IPS-18c (cell line): ENCODE measurements at regions not wholly inside any gene's neighbourhood (a gene's known extent, or its start where the extent isn't known, plus 50 kb on each side); places are given as distances from the start of the nearest gene placed in this dataset.
"Not testable (repeated sequence)": the region's sequence is repeated elsewhere in the genome, so short reads cannot be mapped to it uniquely, and the experiment has no call there.

Experiments
- H3K4me3 ChIP-seq: 2 replicates; pipeline ENCODE4 v1.7.0; 2013; ENCODE audit warnings: low read depth, mild to moderate bottlenecking, low read length, moderate library complexity; ENCODE audit not compliant: insufficient read depth
- H3K9me3 ChIP-seq: one replicate; pipeline ENCODE4 v1.6.1; 2013; ENCODE audit warnings: mild to moderate bottlenecking, low read length, moderate library complexity; ENCODE audit not compliant: control insufficient read depth, insufficient read depth

GRCh38 chr7:29619111-29619510 lies 55.5 kb downstream of the PRR15 start:
- Histone ChIP-seq H3K4me3 (no peak overlapping the region), H3K9me3 (no peaks in the 10 kb centered on the region)

GRCh38 chr7:29619848-29620555 lies 56.4 kb downstream of the PRR15 start:
- Histone ChIP-seq H3K4me3 (no peak overlapping the region), H3K9me3 (no peaks in the 10 kb centered on the region)

- H3K9me3 ChIP-seq = no peaks in the 10 kb centered on the region
- H3K4me3 ChIP-seq = no peak overlapping the region
Observed at GRCh38 chr7:29620556-29620930, 56.9 kb downstream of the PRR15 start.

- H3K4me3 ChIP-seq = no peak overlapping the region
Observed at GRCh38 chr7:29622335-29623265, 59.0 kb downstream of the PRR15 start.

GRCh38 chr7:29623973-29624372 lies 60.3 kb downstream of the PRR15 start:
- Histone ChIP-seq H3K9me3 (no peaks in the 10 kb centered on the region), H3K4me3 (no peak overlapping the region)

More at GRCh38 chr7:29622335-29623265, 59.0 kb downstream of the PRR15 start:
- H3K9me3 ChIP-seq = no peaks in the 10 kb centered on the region

- H3K4me3 ChIP-seq = no peak overlapping the region
Observed at GRCh38 chr7:29626730-29627129, 63.1 kb downstream of the PRR15 start.

GRCh38 chr7:29627631-29628030 lies 64.0 kb downstream of the PRR15 start:
- H3K9me3 ChIP-seq = no peaks in the 10 kb centered on the region

More at GRCh38 chr7:29626730-29627129, 63.1 kb downstream of the PRR15 start:
- H3K9me3 ChIP-seq = no peaks in the 10 kb centered on the region

GRCh38 chr7:29629507-29629906 lies 65.9 kb downstream of the PRR15 start:
- Histone ChIP-seq H3K9me3 (no peaks in the 10 kb centered on the region), H3K4me3 (no peak overlapping the region)

More at GRCh38 chr7:29627631-29628030, 64.0 kb downstream of the PRR15 start:
- no peak overlapping the region for H3K4me3 ChIP-seq

- H3K9me3 ChIP-seq, H3K4me3 ChIP-seq: not testable (repeated sequence)
Observed at GRCh38 chr7:29635067-29636008, 71.7 kb downstream of the PRR15 start.

- Histone ChIP-seq H3K4me3 (no peak overlapping the region), H3K9me3 (no peaks in the 10 kb centered on the region)
Observed at GRCh38 chr7:29636009-29636351, 72.3 kb downstream of the PRR15 start.

GRCh38 chr7:29637374-29637773 lies 73.7 kb downstream of the PRR15 start:
- Histone ChIP-seq H3K9me3 (no peaks in the 10 kb centered on the region), H3K4me3 (no peak overlapping the region)

- H3K4me3 ChIP-seq, H3K9me3 ChIP-seq: not testable (repeated sequence)
Observed at GRCh38 chr7:29638841-29639240, 75.2 kb downstream of the PRR15 start.

- Histone ChIP-seq H3K9me3 (no peaks in the 10 kb centered on the region), H3K4me3 (no peak overlapping the region)
Observed at GRCh38 chr7:29639386-29639785, 75.8 kb downstream of the PRR15 start.

- Histone ChIP-seq H3K4me3 (no peak overlapping the region), H3K9me3 (no peaks in the 10 kb centered on the region)
Observed at GRCh38 chr7:29639886-29640595, 76.4 kb downstream of the PRR15 start.

- Histone ChIP-seq H3K4me3 (no peak overlapping the region), H3K9me3 (no peaks in the 10 kb centered on the region)
Observed at GRCh38 chr7:29641651-29642050, 78.0 kb downstream of the PRR15 start.

GRCh38 chr7:29642494-29643155 lies 79.0 kb downstream of the PRR15 start:
- no peak overlapping the region for H3K4me3 ChIP-seq
- H3K9me3 ChIP-seq = no peaks in the 10 kb centered on the region
